HCT116 (cell line): ENCODE measurements at regions not wholly inside any gene's neighbourhood (a gene's known extent, or its start where the extent isn't known, plus 50 kb on each side); places are given as distances from the start of the nearest gene placed in this dataset.

Experiments
- ATAC-seq: fragments of 200-7000 bp; cut with Tn5 transposase; 2 replicates; pipeline ENCODE4 v1.9.1; 2020; ENCODE audit warnings: mild to moderate bottlenecking, moderate library complexity
- BruUV-seq: library from RNA; stranded (reverse); fragments of 400-500 nt; replicated peaks from 2 replicates; lab custom pipeline; 2021; lab: Mats Ljungman, UMichigan
- CTCF ChIA-PET: fragments of 300-600 bp; sonication (Branson Sonifier 250); formaldehyde crosslinking; loops from one replicate; lab custom pipeline; 2021; ENCODE audit warnings: antibody characterized with exemption; lab: Charles Lee
- POLR2A ChIA-PET: fragments of 300-600, 350-600 bp; sonication (Branson Sonifier 250); formaldehyde crosslinking; loops from one replicate; lab custom pipeline; 2021; ENCODE audit warnings: antibody characterized with exemption; lab: Charles Lee
- RAD21 ChIA-PET, 2 experiments: fragments of 300-600 bp; sonication (Branson Sonifier 250); formaldehyde crosslinking; loops; one replicate each; lab custom pipeline; 2023; ENCODE audit warnings: low total read pairs in 2 of 2; ENCODE audit not compliant: uncharacterized antibody in 2 of 2, unreplicated experiment in 2 of 2, low non-redundant PET in 1 of 2; lab: Charles Lee
- DNase-seq: peaks from one replicate; pipeline ENCODE4 v3.0.0-alpha.2; 2010; ENCODE audit warnings: low read depth, low spot score
- H2AFZ ChIP-seq: fragments of 200-600 bp; shearing (Covaris generic), sonication (generic); 2 replicates; pipeline ENCODE4 v1.6.1; 2017; ENCODE audit warnings: low read depth, mixed run types, mixed read lengths, antibody characterized with exemption, low read length; ENCODE audit not compliant: poor library complexity, severe bottlenecking
- H3K27ac ChIP-seq: 2 replicates; pipeline ENCODE4 v1.5.1; 2012; ENCODE audit warnings: low read depth, low read length
- H3K27me3 ChIP-seq: fragments of 200-600 bp; sonication (generic); 2 replicates; pipeline ENCODE4 v1.6.1; 2016; ENCODE audit warnings: mixed run types, low read length, mixed read lengths; ENCODE audit not compliant: insufficient read depth
- H3K36me3 ChIP-seq, 2 experiments: fragments of 200-500 bp in 1 of 2; fragments of 200-600 bp in 1 of 2; sonication (Bioruptor generic) in 1 of 2; sonication (generic) in 1 of 2; 2 replicates each; pipeline versions ENCODE4 v1.5.1 to v1.6.1; 2014 to 2016; ENCODE audit warnings: low read length in 2 of 2, inconsistent platforms in 1 of 2, mixed read lengths in 1 of 2, mixed run types in 1 of 2; ENCODE audit not compliant: insufficient read depth in 2 of 2, control insufficient read depth in 1 of 2
- H3K4me1 ChIP-seq, 2 experiments: fragments of 200-600 bp in 1 of 2; sonication (generic) in 1 of 2; 2 replicates each; pipeline versions ENCODE4 v1.5.1 to v1.6.1; 2012 to 2017; ENCODE audit warnings: low read length in 2 of 2, inconsistent platforms in 1 of 2, mild to moderate bottlenecking in 1 of 2, mixed read lengths in 1 of 2, mixed run types in 1 of 2, moderate library complexity in 1 of 2; ENCODE audit not compliant: insufficient read depth in 2 of 2, control insufficient read depth in 1 of 2
- H3K4me2 ChIP-seq: fragments of 200-600 bp; sonication (generic); 2 replicates; pipeline ENCODE4 v1.6.1; 2017; ENCODE audit warnings: mixed run types, low read length, mixed read lengths
- H3K4me3 ChIP-seq, 2 experiments: fragments of 200-600 bp in 1 of 2; sonication (generic) in 1 of 2; replicated peaks in 1 of 2; 2 replicates each; pipeline ENCODE4 v1.5.1; 2011 to 2016; ENCODE audit warnings: low read length in 2 of 2, control low read depth in 1 of 2, low read depth in 1 of 2, mild to moderate bottlenecking in 1 of 2, mixed read lengths in 1 of 2, mixed run types in 1 of 2
- H3K79me2 ChIP-seq: fragments of 200-600 bp; sonication (generic); 2 replicates; pipeline ENCODE4 v1.6.1; 2017; ENCODE audit warnings: mild to moderate bottlenecking, mixed run types, low read length, moderate library complexity, mixed read lengths; ENCODE audit not compliant: insufficient read depth
- H3K9ac ChIP-seq: fragments of 200-600 bp; sonication (generic); 2 replicates; pipeline ENCODE4 v1.6.1; 2016; ENCODE audit warnings: low read length, mixed read lengths
- H3K9me2 ChIP-seq: fragments of 200-600 bp; sonication (generic), shearing (Covaris generic); 2 replicates; pipeline ENCODE4 v1.6.1; 2017; ENCODE audit warnings: mixed run types, mild to moderate bottlenecking, moderate library complexity; ENCODE audit not compliant: insufficient read depth
- H3K9me3 ChIP-seq, 2 experiments: fragments of 200-500 bp in 1 of 2; fragments of 200-600 bp in 1 of 2; sonication (Bioruptor generic) in 1 of 2; sonication (generic) in 1 of 2; 2 replicates each; pipeline ENCODE4 v1.6.1; 2014 to 2017; ENCODE audit warnings: low read length in 2 of 2, mixed read lengths in 2 of 2, inconsistent platforms in 1 of 2, low read depth in 1 of 2, mild to moderate bottlenecking in 1 of 2, mixed run types in 1 of 2, moderate library complexity in 1 of 2; ENCODE audit not compliant: control insufficient read depth in 1 of 2, insufficient read depth in 1 of 2
- H4K20me1 ChIP-seq: fragments of 200-600 bp; sonication (generic), shearing (Covaris generic); 2 replicates; pipeline ENCODE4 v1.6.1; 2017; ENCODE audit warnings: mixed run types, mild to moderate bottlenecking, moderate library complexity; ENCODE audit not compliant: insufficient read depth
- ATF3 ChIP-seq: IDR thresholded peaks from 2 replicates; pipeline ENCODE4 v1.6.1; 2012
- CBX3 ChIP-seq: IDR thresholded peaks from 2 replicates; pipeline ENCODE4 v1.6.1; 2012; ENCODE audit warnings: low read depth
- EGR1 ChIP-seq: IDR thresholded peaks from 2 replicates; pipeline ENCODE4 v1.6.1; 2012; ENCODE audit warnings: low read depth
- EZH2 ChIP-seq: fragments of 200-600 bp; sonication (generic); IDR thresholded peaks from 2 replicates; pipeline ENCODE4 v1.6.1; 2017; ENCODE audit warnings: antibody characterized with exemption, mixed run types
- EZH2phosphoT487 ChIP-seq: fragments of 200-600 bp; IDR thresholded peaks from 2 replicates; pipeline ENCODE4 v1.6.1; 2018; ENCODE audit warnings: antibody characterized with exemption, borderline replicate concordance
- FOSL1 ChIP-seq: IDR thresholded peaks from 2 replicates; pipeline ENCODE4 v1.6.1; 2012; ENCODE audit warnings: low read depth
- JUND ChIP-seq: IDR thresholded peaks from 2 replicates; pipeline ENCODE4 v1.6.1; 2012
- MAX ChIP-seq: IDR thresholded peaks from 2 replicates; pipeline ENCODE4 v1.6.1; 2012
- POLR2A ChIP-seq: IDR thresholded peaks from 2 replicates; pipeline ENCODE4 v1.7.0; 2011; ENCODE audit warnings: borderline replicate concordance; ENCODE audit not compliant: insufficient read depth, insufficient read length; ENCODE audit errors: extremely low read depth
- RAD21 ChIP-seq: IDR thresholded peaks from 2 replicates; pipeline ENCODE4 v1.6.1; 2012; ENCODE audit warnings: low read depth, mild to moderate bottlenecking
- REST ChIP-seq: IDR thresholded peaks from 2 replicates; pipeline ENCODE4 v1.6.1; 2012; ENCODE audit warnings: low read depth
- SP1 ChIP-seq: IDR thresholded peaks from 2 replicates; pipeline ENCODE4 v1.6.1; 2012; ENCODE audit warnings: low read depth
- SRF ChIP-seq: IDR thresholded peaks from 2 replicates; pipeline ENCODE4 v1.6.1; 2012; ENCODE audit warnings: low read depth
- TCF7L2 ChIP-seq: IDR thresholded peaks from 2 replicates; pipeline ENCODE4 v1.7.0; 2011; ENCODE audit warnings: borderline replicate concordance, inconsistent platforms; ENCODE audit not compliant: insufficient read depth, insufficient read length; ENCODE audit errors: extremely low read depth
- YY1 ChIP-seq: IDR thresholded peaks from 2 replicates; pipeline ENCODE4 v1.6.1; 2011; ENCODE audit warnings: low read length, low read depth, moderate library complexity, mild to moderate bottlenecking; ENCODE audit not compliant: insufficient replicate concordance; ENCODE audit errors: extremely low read depth
- ZBTB33 ChIP-seq: IDR thresholded peaks from 2 replicates; pipeline ENCODE4 v1.6.1; 2011; ENCODE audit warnings: mild to moderate bottlenecking, low read length, moderate library complexity; ENCODE audit not compliant: insufficient replicate concordance; ENCODE audit errors: extremely low read depth
- ZNF274 ChIP-seq: fragments of 200-500 bp; sonication (Bioruptor generic); IDR thresholded peaks from 2 replicates; pipeline ENCODE4 v1.6.1; 2014; ENCODE audit warnings: mild to moderate bottlenecking, low read depth, low read length, inconsistent platforms
- intact Hi-C: fragments of 100-400 bp; cut with micrococcal nuclease; formaldehyde crosslinking; loops from 2 replicates; pipeline ENCODE4 v1.10.0; 2022

GRCh38 chr1:177511036-177511435 lies 340.3 kb downstream of the BRINP2 start (continued):
- TF ChIP-seq YY1, result no peak
- TF ChIP-seq EGR1, result no peak
- no peak for TF ChIP-seq JUND
- no peak for TF ChIP-seq FOSL1
- TF ChIP-seq TCF7L2, result no peak
- TF ChIP-seq EZH2, result no peak

- TF ChIP-seq ATF3 (no peak), ZBTB33 (no peak), REST (no peak), SP1 (no peak), POLR2A (no peak), EGR1 (no peak), MAX (no peak), EZH2phosphoT487 (no peak), RAD21 (no peak), CBX3 (no peak), SRF (no peak), EZH2 (no peak), ZNF274 (no peak)
- POLR2A ChIA-PET, result no interaction called here
- Histone ChIP-seq H4K20me1 (no peaks in the 10 kb centered on the region), H3K9me3 (no peaks in the 10 kb centered on the region), H3K27me3 (peaks cover 13% of the 10 kb centered on the region; the same call in 1 of the 2 replicates), H3K9me2 (no peaks in the 10 kb centered on the region), H3K36me3 (no peaks in the 10 kb centered on the region), H2AFZ (no peak overlapping the region), H3K4me2 (no peak overlapping the region), H3K4me1 (no peaks in the 10 kb centered on the region), H3K79me2 (no peaks in the 10 kb centered on the region), H3K27ac (no peak overlapping the region), H3K9ac (no peak overlapping the region), H3K4me3 (no peak overlapping the region)
- ATAC-seq, result no peak
- no TSS peak for BruUV-seq
- no peak for DNase-seq
- RAD21 ChIA-PET, result no interaction called here
- intact Hi-C loops, result no loop called here
- CTCF ChIA-PET, result no interaction called here
These were observed 335.3 kb downstream of the BRINP2 start for GRCh38 chr1:177505905-177506590.
